BE2C (cell line): ENCODE measurements at regions not wholly inside any gene's neighbourhood (a gene's known extent, or its start where the extent isn't known, plus 50 kb on each side); places are given as distances from the start of the nearest gene placed in this dataset.

Experiments used
- DNase-seq: peaks from one replicate; pipeline ENCODE4 v3.0.0-alpha.2; 2020
- H3K27me3 ChIP-seq: fragments of 250-450 bp; sonication (Bioruptor Pico); 2 replicates; pipeline ENCODE4 v1.5.1; 2020; ENCODE audit warnings: mild to moderate bottlenecking
- H3K36me3 ChIP-seq: fragments of 250-450 bp; sonication (Bioruptor Pico); 2 replicates; pipeline ENCODE4 v1.5.1; 2020; ENCODE audit warnings: mild to moderate bottlenecking
- H3K4me1 ChIP-seq: fragments of 250-450 bp; sonication (Bioruptor Pico); 2 replicates; pipeline ENCODE4 v1.5.1; 2020
- H3K4me3 ChIP-seq: 2 replicates; pipeline ENCODE4 v1.5.1; 2011; ENCODE audit warnings: low read depth, low read length
- H3K9me3 ChIP-seq: fragments of 250-450 bp; sonication (Bioruptor Pico); 2 replicates; pipeline ENCODE4 v1.5.1; 2020
- CTCF ChIP-seq: IDR thresholded peaks from 2 replicates; pipeline ENCODE4 v1.5.1; 2012; ENCODE audit warnings: mild to moderate bottlenecking, low read depth, low read length

GRCh38 chr20:40463171-40463570, 225.9 kb downstream of the MAFB start:
- Histone ChIP-seq H3K27me3 (no peaks in the 10 kb centered on the region), H3K4me1 (no peaks in the 10 kb centered on the region; the same call in 1 of the 2 replicates), H3K36me3 (no peaks in the 10 kb centered on the region), H3K4me3 (no peak overlapping the region), H3K9me3 (no peaks in the 10 kb centered on the region)
- DNase-seq: no peak
- TF ChIP-seq CTCF: no peak

- TF ChIP-seq CTCF: no peak
- no peaks in the 10 kb centered on the region for H3K36me3 ChIP-seq
- no peaks in the 10 kb centered on the region; the same call in 1 of the 2 replicates for H3K4me1 ChIP-seq
- no peaks in the 10 kb centered on the region for H3K27me3 ChIP-seq
- DNase-seq: no peak
- no peak overlapping the region for H3K4me3 ChIP-seq
- no peaks in the 10 kb centered on the region for H3K9me3 ChIP-seq
Measured at GRCh38 chr20:40462566-40462965, 226.5 kb downstream of the MAFB start.

- no peaks in the 10 kb centered on the region for H3K27me3 ChIP-seq
- H3K4me3 ChIP-seq: no peak overlapping the region
- no peak for TF ChIP-seq CTCF
- no peaks in the 10 kb centered on the region for H3K9me3 ChIP-seq
- no peaks in the 10 kb centered on the region for H3K36me3 ChIP-seq
- no peak for DNase-seq
- no peaks in the 10 kb centered on the region for H3K4me1 ChIP-seq
Measured at GRCh38 chr20:40459299-40459698, 229.7 kb downstream of the MAFB start.

GRCh38 chr20:40457404-40457803, 231.6 kb downstream of the MAFB start:
- TF ChIP-seq CTCF: no peak
- no peak overlapping the region for H3K4me3 ChIP-seq
- no peak for DNase-seq
- H3K4me1 ChIP-seq: no peaks in the 10 kb centered on the region
- no peaks in the 10 kb centered on the region for H3K27me3 ChIP-seq
- no peaks in the 10 kb centered on the region for H3K36me3 ChIP-seq
- H3K9me3 ChIP-seq: 0 out of 2 replicates have a peak, but pooled peaks cover 2% of the 10 kb centered on the region

- 0 out of 2 replicates have a peak, but pooled peaks cover 2% of the 10 kb centered on the region for H3K9me3 ChIP-seq
- TF ChIP-seq CTCF: no peak
- H3K36me3 ChIP-seq: no peaks in the 10 kb centered on the region
- DNase-seq: no peak
- no peaks in the 10 kb centered on the region for H3K4me1 ChIP-seq
- H3K27me3 ChIP-seq: no peaks in the 10 kb centered on the region
- no peak overlapping the region for H3K4me3 ChIP-seq
Measured at GRCh38 chr20:40452758-40453157, 236.3 kb downstream of the MAFB start.

GRCh38 chr20:40451552-40451951, 237.5 kb downstream of the MAFB start:
- Histone ChIP-seq H3K4me1 (no peaks in the 10 kb centered on the region), H3K9me3 (peaks cover 2% of the 10 kb centered on the region; the same call in 1 of the 2 replicates), H3K36me3 (no peaks in the 10 kb centered on the region), H3K27me3 (no peaks in the 10 kb centered on the region), H3K4me3 (no peak overlapping the region)
- TF ChIP-seq CTCF: no peak
- DNase-seq: no peak
